Peyer's patch (tissue), 4 donors: ENCODE measurements at regions not wholly inside any gene's neighbourhood (a gene's known extent, or its start where the extent isn't known, plus 50 kb on each side); places are given as distances from the start of the nearest gene placed in this dataset.

Source experiments
- DNase-seq, 3 donors: peaks; one replicate each; pipeline ENCODE4 v3.0.0-alpha.2; 2017 to 2019
- H3K27ac ChIP-seq, 4 donors: fragments of 200-600 bp; sonication (generic); one replicate each; pipeline ENCODE4 v1.5.1; 2016 to 2019
- H3K27me3 ChIP-seq, 2 donors: fragments of 200-600 bp; sonication (generic); one replicate each; pipeline ENCODE4 v1.5.1; 2019
- H3K36me3 ChIP-seq, 3 donors: fragments of 200-600 bp; sonication (generic); one replicate each; pipeline ENCODE4 v1.5.1; 2016 to 2019
- H3K4me1 ChIP-seq, 4 donors: fragments of 200-600 bp; sonication (generic); one replicate each; pipeline ENCODE4 v1.5.1; 2016 to 2019
- H3K4me3 ChIP-seq, 4 donors: fragments of 200-600 bp; sonication (generic); 1 replicate in 3 of 4; 2 replicates in 1 of 4; pipeline ENCODE4 v1.5.1; 2016 to 2019; ENCODE audit warnings: mild to moderate bottlenecking in 1 of 4
- H3K9me3 ChIP-seq, 4 donors: fragments of 200-600 bp; sonication (generic); one replicate each; pipeline ENCODE4 v1.5.1; 2016 to 2019; ENCODE audit warnings: mild to moderate bottlenecking in 1 of 4
- POLR2A ChIP-seq, 2 donors: fragments of 450-650 bp; IDR thresholded peaks; one replicate each; pipeline ENCODE4 v1.5.1; 2017; ENCODE audit warnings: antibody characterized with exemption in 2 of 2, mild to moderate bottlenecking in 2 of 2, moderate library complexity in 2 of 2
- TF ChIP-seq, protein P1 (sequence below), 6 experiments: fragments of 450-650 bp in 4 of 6; fragments of 200-600 bp in 2 of 6; sonication (generic) in 1 of 6; IDR thresholded peaks; one replicate each; pipeline ENCODE4 v1.5.1; 2017 to 2019; ENCODE audit warnings: antibody characterized with exemption in 6 of 6, mild to moderate bottlenecking in 3 of 6, moderate library complexity in 1 of 6

DNA sequence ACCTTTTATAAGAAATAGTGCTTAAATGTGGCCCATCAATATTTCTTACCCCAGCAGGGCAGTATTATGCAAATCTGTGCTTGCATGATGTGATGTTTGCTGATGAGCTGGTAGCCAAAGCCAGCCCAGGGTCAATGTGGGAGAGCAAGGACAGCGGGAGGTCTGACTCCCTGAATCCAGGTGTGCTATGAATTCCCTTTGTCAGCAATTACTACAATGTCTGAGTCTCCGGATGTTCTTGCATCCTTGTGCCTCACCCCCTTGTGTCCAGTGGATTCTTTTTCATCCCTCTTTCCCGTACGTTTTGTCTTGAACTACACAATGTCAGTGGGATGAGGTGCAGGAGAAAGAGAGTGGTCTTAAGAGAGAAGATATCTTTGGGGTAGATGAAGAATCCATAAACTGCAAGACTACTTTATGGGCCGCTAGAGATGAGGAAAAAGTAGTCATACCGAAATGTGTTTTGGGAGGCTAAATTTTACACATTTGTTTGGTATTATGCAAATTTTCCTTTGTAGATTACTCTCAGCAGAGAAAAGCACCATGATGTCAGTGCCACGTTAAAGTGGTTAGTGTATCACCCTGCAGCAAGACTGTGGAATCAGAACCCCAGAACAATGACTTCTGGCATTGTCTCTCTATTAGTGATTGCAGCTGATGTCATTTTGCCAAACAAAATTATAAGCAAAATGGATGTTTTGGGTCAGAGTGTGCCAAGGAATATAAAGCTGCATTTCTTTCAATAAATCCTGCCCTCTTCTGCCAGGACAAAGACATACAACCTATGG is 53.5 kb upstream of the TSHZ3 start:
- H3K4me1 ChIP-seq = no peaks in the 10 kb centered on the region
- H3K9me3 ChIP-seq = no peaks in the 10 kb centered on the region
- no peak for DNase-seq
- H3K27ac ChIP-seq = no peak overlapping the region
- H3K4me3 ChIP-seq = no peak overlapping the region
- H3K36me3 ChIP-seq = no peaks in the 10 kb centered on the region
- no peak for TF ChIP-seq POLR2A (IDR thresholded peaks at IDR 0.05)
- TF ChIP-seq, protein P1, sequence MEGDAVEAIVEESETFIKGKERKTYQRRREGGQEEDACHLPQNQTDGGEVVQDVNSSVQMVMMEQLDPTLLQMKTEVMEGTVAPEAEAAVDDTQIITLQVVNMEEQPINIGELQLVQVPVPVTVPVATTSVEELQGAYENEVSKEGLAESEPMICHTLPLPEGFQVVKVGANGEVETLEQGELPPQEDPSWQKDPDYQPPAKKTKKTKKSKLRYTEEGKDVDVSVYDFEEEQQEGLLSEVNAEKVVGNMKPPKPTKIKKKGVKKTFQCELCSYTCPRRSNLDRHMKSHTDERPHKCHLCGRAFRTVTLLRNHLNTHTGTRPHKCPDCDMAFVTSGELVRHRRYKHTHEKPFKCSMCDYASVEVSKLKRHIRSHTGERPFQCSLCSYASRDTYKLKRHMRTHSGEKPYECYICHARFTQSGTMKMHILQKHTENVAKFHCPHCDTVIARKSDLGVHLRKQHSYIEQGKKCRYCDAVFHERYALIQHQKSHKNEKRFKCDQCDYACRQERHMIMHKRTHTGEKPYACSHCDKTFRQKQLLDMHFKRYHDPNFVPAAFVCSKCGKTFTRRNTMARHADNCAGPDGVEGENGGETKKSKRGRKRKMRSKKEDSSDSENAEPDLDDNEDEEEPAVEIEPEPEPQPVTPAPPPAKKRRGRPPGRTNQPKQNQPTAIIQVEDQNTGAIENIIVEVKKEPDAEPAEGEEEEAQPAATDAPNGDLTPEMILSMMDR (IDR thresholded peaks at IDR 0.05) = no peak
- no peaks in the 10 kb centered on the region for H3K27me3 ChIP-seq

DNA sequence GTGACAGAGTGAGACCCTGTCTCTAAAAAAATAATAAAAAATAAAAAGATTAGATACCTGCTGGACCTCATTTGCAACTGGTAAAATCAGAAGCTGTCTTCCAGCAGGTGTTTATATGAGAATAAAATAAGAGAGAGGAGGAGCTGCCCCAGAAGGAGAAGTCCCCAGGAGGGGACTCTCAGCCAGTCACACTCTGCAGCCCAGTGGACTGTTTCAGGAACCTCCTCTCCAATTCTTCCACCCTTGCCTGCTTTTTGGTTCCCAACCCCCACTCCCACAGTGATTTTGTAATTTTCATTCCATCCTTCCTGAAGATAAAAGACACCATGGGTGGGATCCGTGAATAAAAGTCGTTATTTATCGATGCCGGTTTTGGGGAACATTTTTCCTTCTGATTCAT is 56.9 kb upstream of the TSHZ3 start:
- DNase-seq = no peak
- H3K27me3 ChIP-seq = no peaks in the 10 kb centered on the region
- TF ChIP-seq POLR2A (IDR thresholded peaks at IDR 0.05) = no peak
- TF ChIP-seq, protein P1 (IDR thresholded peaks at IDR 0.05) = no peak

DNA sequence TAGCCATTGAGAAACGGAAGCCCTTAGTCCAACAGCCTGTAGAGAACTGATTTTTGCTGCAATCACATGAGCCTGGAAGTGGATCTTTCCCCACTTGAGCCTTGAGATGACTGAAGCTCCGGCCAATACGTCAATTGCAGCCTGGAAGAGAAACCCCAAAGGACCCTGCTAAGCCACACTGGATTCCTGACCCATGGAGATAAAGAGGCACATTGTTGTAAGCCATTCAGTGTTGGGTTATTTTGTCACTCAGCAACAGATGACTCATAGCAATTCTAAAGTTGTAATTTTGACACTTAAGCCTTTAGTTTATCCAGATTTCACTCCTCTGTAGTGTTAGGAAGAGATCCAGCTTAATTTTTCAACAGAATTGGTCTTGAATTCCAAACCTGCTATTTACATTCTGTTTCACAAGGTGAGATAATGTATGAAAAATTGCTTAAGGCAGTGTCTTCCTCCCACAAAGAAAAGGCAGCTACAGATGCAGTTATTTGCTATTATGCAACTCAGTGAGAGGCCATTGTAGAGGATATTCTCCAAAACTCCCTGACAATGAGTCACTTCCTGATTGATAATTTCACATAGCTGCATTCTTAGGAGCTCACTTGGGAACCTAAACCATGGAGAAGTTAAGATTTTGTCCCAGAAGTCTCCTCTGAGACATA is 59.4 kb upstream of the TSHZ3 start:
- Histone ChIP-seq H3K27ac (peak overlapping the region in 2 of 4 donors; percentile 7 to 35), H3K4me3 (no peak overlapping the region)
- no peak for DNase-seq

More for the DNA sequence above, 56.9 kb upstream of the TSHZ3 start:
- no peaks in the 10 kb centered on the region for H3K4me1 ChIP-seq
- H3K27ac ChIP-seq = no peak overlapping the region
- no peaks in the 10 kb centered on the region for H3K36me3 ChIP-seq
- no peaks in the 10 kb centered on the region for H3K9me3 ChIP-seq
- H3K4me3 ChIP-seq = no peak overlapping the region

DNA sequence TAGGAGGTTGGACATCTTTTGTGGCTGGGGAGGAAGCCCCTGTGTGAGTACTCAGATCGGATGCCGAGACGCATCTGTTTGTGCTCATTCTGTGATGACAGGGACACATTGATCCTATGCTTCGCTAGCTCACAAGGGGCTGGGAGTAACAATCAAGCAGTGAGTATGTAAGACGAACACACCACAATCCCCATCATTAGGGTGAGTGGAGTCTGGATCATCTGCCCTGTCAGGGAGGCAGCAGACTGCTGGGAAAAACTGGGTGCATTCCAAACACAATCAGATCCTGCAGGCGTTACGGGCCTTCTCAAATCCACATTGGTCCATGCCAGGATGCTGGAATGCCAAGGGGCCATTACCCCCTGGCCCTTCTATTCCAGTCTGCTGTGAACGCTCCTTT is 64.1 kb upstream of the TSHZ3 start:
- DNase-seq = no peak
- Histone ChIP-seq H3K9me3 (no peaks in the 10 kb centered on the region), H3K27ac (no peak overlapping the region), H3K27me3 (no peaks in the 10 kb centered on the region), H3K4me3 (no peak overlapping the region), H3K36me3 (no peaks in the 10 kb centered on the region), H3K4me1 (no peaks in the 10 kb centered on the region)
- TF ChIP-seq, protein P1 (IDR thresholded peaks at IDR 0.05) = no peak
- TF ChIP-seq POLR2A (IDR thresholded peaks at IDR 0.05) = no peak

More for the DNA sequence above, 59.4 kb upstream of the TSHZ3 start:
- no peaks in the 10 kb centered on the region for H3K27me3 ChIP-seq
- no peaks in the 10 kb centered on the region for H3K36me3 ChIP-seq
- no peaks in the 10 kb centered on the region for H3K9me3 ChIP-seq
- H3K4me1 ChIP-seq = no peaks in the 10 kb centered on the region
- no peak for TF ChIP-seq POLR2A (IDR thresholded peaks at IDR 0.05)
- TF ChIP-seq, protein P1 (IDR thresholded peaks at IDR 0.05) = no peak

DNA sequence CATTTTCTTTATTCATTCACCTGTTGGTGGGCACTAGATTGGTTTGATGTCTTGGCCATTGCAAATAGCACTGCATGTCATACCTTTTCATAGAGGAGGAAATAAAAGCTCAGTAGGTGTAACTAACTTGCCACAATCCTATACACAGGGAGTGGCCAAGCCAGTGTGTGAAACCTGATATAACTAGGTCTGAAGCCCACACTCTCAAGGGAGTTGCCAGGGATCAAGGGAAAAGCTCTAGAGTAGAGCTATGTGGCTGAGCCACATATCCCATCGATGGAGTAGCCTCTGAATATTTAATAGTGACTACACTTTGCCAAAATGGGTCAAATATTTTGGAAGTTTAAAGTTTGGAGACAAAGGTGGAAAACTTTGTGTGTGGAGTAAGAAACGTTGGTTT is 66.1 kb upstream of the TSHZ3 start:
- H3K27me3 ChIP-seq = no peaks in the 10 kb centered on the region
- no peaks in the 10 kb centered on the region for H3K9me3 ChIP-seq
- no peak for DNase-seq
- H3K36me3 ChIP-seq = no peaks in the 10 kb centered on the region
- H3K27ac ChIP-seq = no peak overlapping the region
- H3K4me3 ChIP-seq = no peak overlapping the region
- no peaks in the 10 kb centered on the region for H3K4me1 ChIP-seq
- TF ChIP-seq POLR2A (IDR thresholded peaks at IDR 0.05) = no peak
- TF ChIP-seq, protein P1 (IDR thresholded peaks at IDR 0.05) = no peak
